Karpas-422 (cell line): ENCODE measurements at regions not wholly inside any gene's neighbourhood (a gene's known extent, or its start where the extent isn't known, plus 50 kb on each side); places are given as distances from the start of the nearest gene placed in this dataset.
A peak's percentile ranks its signal among the peaks of the same experiment; 100 is the strongest.

Experiments used
- DNase-seq: peaks from one replicate; pipeline ENCODE4 v3.0.0-alpha.2; 2015
- H2AFZ ChIP-seq: fragments of 200-600 bp; sonication (generic); 2 replicates; pipeline ENCODE4 v1.6.1; 2014; ENCODE audit warnings: antibody characterized with exemption, low read length, mixed read lengths
- H3K27ac ChIP-seq: fragments of 200-600 bp; sonication (generic); 2 replicates; pipeline ENCODE4 v1.5.1; 2014; ENCODE audit warnings: mild to moderate bottlenecking, low read length, moderate library complexity
- H3K27me3 ChIP-seq: fragments of 200-600 bp; sonication (generic); 2 replicates; pipeline ENCODE4 v1.6.1; 2014; ENCODE audit warnings: low read length, mixed read lengths
- H3K36me3 ChIP-seq: fragments of 200-600 bp; sonication (generic); 2 replicates; pipeline ENCODE4 v1.6.1; 2014; ENCODE audit warnings: low read length, mixed read lengths; ENCODE audit not compliant: insufficient read depth
- H3K4me1 ChIP-seq: fragments of 200-600 bp; sonication (generic); 2 replicates; pipeline ENCODE4 v1.6.1; 2014; ENCODE audit warnings: mild to moderate bottlenecking, low read length, mixed read lengths
- H3K4me2 ChIP-seq: fragments of 200-600 bp; sonication (generic); 2 replicates; pipeline ENCODE4 v1.6.1; 2014; ENCODE audit warnings: low read length, low read depth, mild to moderate bottlenecking; ENCODE audit not compliant: poor library complexity, severe bottlenecking
- H3K4me3 ChIP-seq: fragments of 200-600 bp; sonication (generic); 2 replicates; pipeline ENCODE4 v1.5.1; 2014; ENCODE audit warnings: mild to moderate bottlenecking, antibody characterized with exemption, low read length, mixed read lengths
- H3K79me2 ChIP-seq: fragments of 200-600 bp; sonication (generic); 2 replicates; pipeline ENCODE4 v1.6.1; 2014; ENCODE audit warnings: mild to moderate bottlenecking, low read length, mixed read lengths
- H3K9ac ChIP-seq: fragments of 200-600 bp; sonication (generic); 2 replicates; pipeline ENCODE4 v1.6.0; 2014; ENCODE audit warnings: low read length
- H3K9me2 ChIP-seq: fragments of 200-600 bp; sonication (generic), shearing (Covaris generic); replicated peaks from 2 replicates; pipeline ENCODE4 v1.6.0; 2014; ENCODE audit warnings: mild to moderate bottlenecking, low read length, moderate library complexity; ENCODE audit not compliant: insufficient read depth
- H3K9me3 ChIP-seq: fragments of 300-700, 200-600 bp; sonication (generic); 2 replicates; pipeline ENCODE4 v1.6.1; 2014; ENCODE audit warnings: low read length, mixed read lengths
- H4K20me1 ChIP-seq: fragments of 200-600 bp; sonication (generic); 2 replicates; pipeline ENCODE4 v1.6.1; 2014; ENCODE audit warnings: mild to moderate bottlenecking, antibody characterized with exemption, low read length, low read depth; ENCODE audit not compliant: insufficient read depth

DNA sequence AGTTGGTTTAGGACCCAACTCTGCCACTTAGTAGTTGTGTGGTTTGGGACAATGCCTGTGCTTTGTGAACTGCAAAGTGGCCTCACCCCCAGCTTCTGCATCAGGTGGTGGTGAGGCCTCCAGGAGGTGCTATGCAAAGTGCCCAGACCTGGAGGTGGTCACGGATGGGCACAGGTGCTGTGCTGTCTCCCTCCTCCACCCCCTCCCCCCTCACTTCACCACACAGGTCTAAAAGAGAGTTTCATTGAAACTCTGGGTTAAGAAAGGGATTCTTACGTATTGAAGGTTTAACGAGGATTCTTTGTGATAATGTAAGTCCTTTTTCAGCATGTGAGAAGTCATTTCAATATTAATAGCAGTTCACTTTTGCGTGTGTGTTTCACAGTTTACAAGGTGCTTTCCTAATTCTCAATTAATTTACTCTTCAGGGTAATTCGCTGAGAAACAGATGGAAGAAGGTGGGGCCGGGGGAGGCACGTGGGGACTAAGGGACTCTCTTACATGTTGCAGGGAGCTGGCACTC lies 369.9 kb downstream of the LPIN1 start:
- Histone ChIP-seq H3K9ac (peak overlapping the region; percentile 46), H3K27ac (peak overlapping the region; percentile 84), H3K4me3 (0 out of 2 replicates have a peak overlapping the region, but pooled peaks have one; percentile 7), H3K4me1 (peaks cover 70% of the 10 kb centered on the region), H3K9me2 (no peaks in the 10 kb centered on the region), H3K79me2 (no peaks in the 10 kb centered on the region), H4K20me1 (no peaks in the 10 kb centered on the region), H3K27me3 (no peaks in the 10 kb centered on the region), H3K36me3 (no peaks in the 10 kb centered on the region), H3K4me2 (peak overlapping the region; percentile 49), H2AFZ (peak overlapping the region; percentile 19), H3K9me3 (no peaks in the 10 kb centered on the region)
- DNase-seq = peak; percentile 83

DNA sequence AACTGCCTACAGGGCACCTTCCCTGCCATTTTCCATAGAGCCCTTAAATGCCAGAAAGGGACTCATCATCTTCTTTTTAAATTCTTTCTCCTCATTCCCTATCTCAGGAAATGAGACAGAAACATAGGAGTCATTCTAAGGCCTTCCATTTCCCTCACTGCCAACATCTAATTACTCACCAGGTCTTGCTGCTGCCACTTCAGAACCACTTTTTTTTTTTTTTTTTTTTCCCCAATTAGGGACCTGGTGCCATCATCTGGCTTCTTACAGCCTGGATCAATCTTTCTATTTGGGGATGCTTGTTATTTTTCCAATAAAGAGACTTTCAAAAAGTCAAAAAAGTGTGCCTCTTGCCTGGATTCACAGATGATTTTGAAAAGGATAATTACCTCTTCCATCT lies 373.4 kb downstream of the LPIN1 start:
- peaks cover 35% of the 10 kb centered on the region for H3K4me1 ChIP-seq
- H3K9me3 ChIP-seq = no peaks in the 10 kb centered on the region
- H3K9me2 ChIP-seq = no peaks in the 10 kb centered on the region
- H2AFZ ChIP-seq = no peak overlapping the region
- H3K27ac ChIP-seq = no peak overlapping the region
- H3K79me2 ChIP-seq = no peaks in the 10 kb centered on the region
- H3K9ac ChIP-seq = no peak overlapping the region
- H3K27me3 ChIP-seq = no peaks in the 10 kb centered on the region
- no peaks in the 10 kb centered on the region for H4K20me1 ChIP-seq
- no peak overlapping the region for H3K4me2 ChIP-seq
- no peak overlapping the region for H3K4me3 ChIP-seq
- H3K36me3 ChIP-seq = no peaks in the 10 kb centered on the region
- DNase-seq = no peak

DNA sequence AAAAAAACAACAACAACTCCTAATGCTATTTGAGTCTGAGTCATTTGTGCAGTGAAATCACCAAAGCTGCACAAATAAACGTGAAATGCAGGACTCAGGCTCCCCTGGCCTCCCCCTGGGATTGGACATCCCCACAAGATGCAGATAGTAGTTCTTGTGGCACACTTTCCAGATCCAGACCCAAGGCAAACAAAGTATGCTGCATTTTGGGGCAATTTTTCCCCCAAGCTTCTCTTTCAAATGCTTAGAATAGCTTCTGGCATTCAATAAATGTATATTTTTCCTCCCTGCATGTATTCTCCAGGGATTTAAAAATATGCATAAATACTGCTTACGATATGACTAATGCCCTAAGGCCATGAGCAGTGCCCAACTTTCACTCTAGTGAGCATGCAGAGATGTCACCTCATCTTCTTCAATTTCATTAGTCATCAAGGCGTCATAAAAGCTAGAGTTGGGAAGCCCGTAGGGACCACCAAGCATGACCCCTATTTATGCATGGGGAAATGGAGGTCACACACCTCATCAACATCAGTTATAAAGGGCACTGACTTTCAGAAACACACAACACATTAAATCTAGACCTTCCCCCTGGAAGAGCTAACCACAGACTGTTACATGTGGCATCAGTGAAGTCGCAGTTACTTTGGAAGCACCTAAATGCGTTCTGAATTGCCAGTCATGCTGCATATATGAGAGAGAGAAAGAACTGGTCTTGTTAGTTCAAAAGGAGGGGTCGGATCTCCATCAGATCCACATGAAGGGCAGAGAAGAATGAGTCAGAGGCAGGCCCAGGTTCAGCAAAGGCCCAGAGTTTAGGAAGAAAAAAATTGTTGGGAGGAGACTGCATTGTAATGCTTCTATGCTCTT lies 374.1 kb downstream of the LPIN1 start:
- Histone ChIP-seq H3K4me3 (no peak overlapping the region), H3K4me2 (no peak overlapping the region), H4K20me1 (no peaks in the 10 kb centered on the region), H3K9me2 (no peaks in the 10 kb centered on the region), H3K79me2 (no peaks in the 10 kb centered on the region), H3K4me1 (peaks cover 29% of the 10 kb centered on the region), H2AFZ (no peak overlapping the region), H3K9me3 (no peaks in the 10 kb centered on the region), H3K36me3 (no peaks in the 10 kb centered on the region), H3K27ac (no peak overlapping the region), H3K9ac (no peak overlapping the region), H3K27me3 (no peaks in the 10 kb centered on the region)
- DNase-seq = no peak

DNA sequence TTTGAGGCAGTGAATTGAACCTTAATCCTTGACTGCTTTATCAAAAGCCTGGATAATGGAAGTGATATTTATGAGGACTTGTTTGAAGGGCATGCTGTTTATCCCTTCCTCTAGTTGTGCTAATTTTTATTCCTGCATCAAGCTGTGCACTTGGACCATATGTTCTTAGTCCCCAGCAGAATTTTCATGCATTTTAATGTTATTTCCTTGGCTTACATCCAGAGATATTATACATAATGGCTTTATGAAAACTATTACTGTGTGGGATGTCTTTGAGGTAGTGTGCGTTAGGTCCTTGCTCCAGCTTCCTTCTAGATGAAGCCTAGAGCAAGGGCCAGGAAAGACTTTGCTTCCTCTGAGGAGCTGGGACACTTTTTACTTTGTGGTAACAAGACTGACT lies 378.4 kb downstream of the LPIN1 start:
- Histone ChIP-seq H3K9me2 (no peaks in the 10 kb centered on the region), H4K20me1 (no peaks in the 10 kb centered on the region), H3K27me3 (no peaks in the 10 kb centered on the region), H3K4me1 (peaks cover 18% of the 10 kb centered on the region), H3K79me2 (no peaks in the 10 kb centered on the region), H2AFZ (no peak overlapping the region), H3K36me3 (no peaks in the 10 kb centered on the region; the same call in 1 of the 2 replicates), H3K9ac (no peak overlapping the region), H3K4me2 (no peak overlapping the region), H3K27ac (no peak overlapping the region), H3K4me3 (no peak overlapping the region), H3K9me3 (no peaks in the 10 kb centered on the region; the same call in 1 of the 2 replicates)
- no peak for DNase-seq

DNA sequence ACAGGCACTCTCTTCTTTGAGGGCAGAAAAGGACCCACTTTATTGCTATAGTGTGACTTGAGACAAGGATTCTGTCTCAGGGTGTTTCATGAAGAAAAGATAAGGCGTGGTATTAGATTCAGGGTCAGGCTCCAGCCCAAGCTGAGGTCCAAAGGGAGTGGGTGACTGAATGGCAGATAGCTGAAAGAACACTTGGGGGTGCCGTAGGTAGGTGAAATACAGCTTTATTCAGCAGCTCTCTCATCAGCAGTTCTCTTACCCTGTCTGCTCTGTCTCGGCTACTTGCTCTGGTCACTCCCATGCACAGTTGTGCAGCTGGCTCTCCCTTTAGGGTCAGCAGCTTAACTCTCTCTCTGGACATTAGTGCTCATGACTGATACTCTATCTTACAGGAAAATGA lies 379.9 kb downstream of the LPIN1 start:
- Histone ChIP-seq H4K20me1 (no peaks in the 10 kb centered on the region), H3K9me2 (no peaks in the 10 kb centered on the region), H3K9ac (no peak overlapping the region), H3K4me3 (no peak overlapping the region), H3K4me2 (no peak overlapping the region), H3K9me3 (no peaks in the 10 kb centered on the region; the same call in 1 of the 2 replicates), H3K79me2 (no peaks in the 10 kb centered on the region), H2AFZ (no peak overlapping the region), H3K36me3 (no peaks in the 10 kb centered on the region; the same call in 1 of the 2 replicates), H3K27ac (no peak overlapping the region), H3K27me3 (no peaks in the 10 kb centered on the region), H3K4me1 (peaks cover 12% of the 10 kb centered on the region)
- no peak for DNase-seq

DNA sequence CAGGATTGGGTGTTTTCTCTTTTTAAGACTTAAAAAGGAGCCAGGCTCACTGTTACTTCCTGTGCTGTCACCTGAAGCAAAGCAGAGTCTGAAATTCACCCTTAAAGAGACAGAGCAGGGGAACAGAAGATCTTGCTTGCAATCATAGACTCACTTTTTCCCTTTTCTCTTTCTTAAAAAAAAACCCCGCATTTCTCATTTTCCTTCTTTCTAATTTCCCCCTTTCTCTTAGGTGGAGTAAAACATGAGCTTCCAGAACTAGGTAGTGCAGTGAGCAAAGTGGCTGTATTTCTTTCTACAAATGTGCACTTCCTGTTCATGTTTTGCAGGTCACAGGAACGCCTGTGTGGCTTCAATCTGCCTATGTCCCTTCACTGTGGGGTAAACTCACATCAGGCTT lies 381.2 kb downstream of the LPIN1 start:
- Histone ChIP-seq H2AFZ (no peak overlapping the region), H3K4me2 (peak overlapping the region; percentile 16), H3K4me1 (peaks cover 12% of the 10 kb centered on the region), H3K79me2 (no peaks in the 10 kb centered on the region), H3K36me3 (no peaks in the 10 kb centered on the region; the same call in 1 of the 2 replicates), H3K9me2 (no peaks in the 10 kb centered on the region), H3K9ac (no peak overlapping the region), H4K20me1 (no peaks in the 10 kb centered on the region), H3K27ac (peak overlapping the region; percentile 10; the same call in 1 of the 2 replicates), H3K4me3 (no peak overlapping the region), H3K9me3 (no peaks in the 10 kb centered on the region; the same call in 1 of the 2 replicates), H3K27me3 (no peaks in the 10 kb centered on the region)
- peak; percentile 54 for DNase-seq

DNA sequence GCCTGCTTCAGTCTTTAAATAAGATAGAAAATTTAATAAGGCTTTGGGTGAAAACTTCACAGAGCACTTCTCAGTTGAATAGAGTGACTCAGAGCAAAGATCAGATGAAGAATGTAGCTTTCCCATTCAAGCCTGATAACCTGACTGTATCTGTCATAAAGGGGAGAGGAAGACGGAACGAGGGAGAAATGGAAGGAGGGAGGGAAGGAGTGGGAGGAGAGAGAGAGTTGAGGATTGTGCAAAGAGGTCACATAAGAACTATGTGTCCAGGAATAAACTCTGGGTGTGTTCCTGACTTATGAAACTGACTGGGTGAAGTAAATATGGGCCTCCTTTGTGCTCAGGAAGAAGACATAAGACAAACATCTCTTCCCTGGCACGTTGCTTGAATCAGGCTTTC lies 385.5 kb downstream of the LPIN1 start:
- Histone ChIP-seq H2AFZ (no peak overlapping the region), H3K9ac (no peak overlapping the region), H3K9me3 (no peaks in the 10 kb centered on the region; the same call in 1 of the 2 replicates), H3K79me2 (no peaks in the 10 kb centered on the region), H3K4me3 (no peak overlapping the region), H3K27me3 (no peaks in the 10 kb centered on the region), H3K4me2 (no peak overlapping the region), H3K4me1 (peaks cover 12% of the 10 kb centered on the region), H3K36me3 (no peaks in the 10 kb centered on the region), H3K9me2 (no peaks in the 10 kb centered on the region), H4K20me1 (no peaks in the 10 kb centered on the region), H3K27ac (no peak overlapping the region)
- no peak for DNase-seq

DNA sequence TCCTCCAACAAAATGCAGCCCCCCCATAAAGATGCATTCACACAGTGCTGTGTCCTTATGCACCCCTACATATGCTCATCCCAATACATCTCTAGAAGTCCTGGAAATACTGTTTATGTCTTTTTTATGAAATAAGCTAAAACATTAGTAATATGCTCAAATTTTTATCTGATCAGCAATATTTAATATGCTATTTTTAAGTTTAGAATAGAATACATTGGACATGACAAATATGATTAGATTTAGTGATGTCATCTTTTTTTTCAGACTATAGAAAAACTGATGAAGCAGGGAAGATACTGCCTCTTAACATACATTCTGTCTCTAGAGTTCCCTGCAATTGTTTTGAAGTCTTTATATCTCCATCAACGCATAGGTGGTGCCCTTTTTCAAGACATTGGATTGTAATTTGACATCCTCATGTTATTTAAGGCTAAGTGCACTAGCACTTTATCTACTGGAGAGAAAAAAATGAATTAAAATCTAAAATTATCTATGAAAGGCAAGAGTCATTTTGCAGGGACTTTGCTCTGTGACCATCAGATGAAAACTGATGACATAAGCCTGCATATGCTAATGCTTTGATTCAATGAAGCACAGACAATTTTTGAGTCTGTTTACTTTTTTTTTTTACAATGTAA lies 395.3 kb downstream of the LPIN1 start:
- no peak overlapping the region for H2AFZ ChIP-seq
- no peaks in the 10 kb centered on the region for H3K4me1 ChIP-seq
- H3K9me3 ChIP-seq = no peaks in the 10 kb centered on the region
- H3K9me2 ChIP-seq = no peaks in the 10 kb centered on the region
- H3K36me3 ChIP-seq = no peaks in the 10 kb centered on the region
- no peak overlapping the region for H3K9ac ChIP-seq
- H3K4me3 ChIP-seq = no peak overlapping the region
- no peak overlapping the region for H3K4me2 ChIP-seq
- no peak overlapping the region for H3K27ac ChIP-seq
- no peaks in the 10 kb centered on the region for H3K79me2 ChIP-seq
- no peaks in the 10 kb centered on the region for H4K20me1 ChIP-seq
- DNase-seq = no peak
- no peaks in the 10 kb centered on the region for H3K27me3 ChIP-seq
